ENCODE measurements at regions not wholly inside any gene's neighbourhood (a gene's known extent, or its start where the extent isn't known, plus 50 kb on each side); places are given as distances from the start of the nearest gene placed in this dataset.

- TF ChIP-seq TAF1 (IDR thresholded peaks at IDR 0.05; ENCODE audit: low read depth) = no peak
- no peak for TF ChIP-seq REST (IDR thresholded peaks at IDR 0.05; ENCODE audit: low read depth)
- no peak for TF ChIP-seq ZBTB7A (IDR thresholded peaks at IDR 0.05; ENCODE audit: low read depth)
- TF ChIP-seq MAX (IDR thresholded peaks at IDR 0.05) = no peak
- no peak for TF ChIP-seq EP300 (IDR thresholded peaks at IDR 0.05; ENCODE audit: borderline replicate concordance)
- no peak for TF ChIP-seq FOXM1 (IDR thresholded peaks at IDR 0.05; ENCODE audit: borderline replicate concordance, low read depth)
- TF ChIP-seq CEBPB (IDR thresholded peaks at IDR 0.05) = no peak
- no peak for TF ChIP-seq CREB1 (IDR thresholded peaks at IDR 0.05; ENCODE audit: low read depth)
- TF ChIP-seq NFIC (IDR thresholded peaks at IDR 0.05) = no peak
Observed at GRCh38 chr1:93807311-93807930, 71.6 kb downstream of the DNTTIP2 start.
